HepG2 (cell line): ENCODE measurements at regions not wholly inside any gene's neighbourhood (a gene's known extent, or its start where the extent isn't known, plus 50 kb on each side); places are given as distances from the start of the nearest gene placed in this dataset.

Experiments used
- ZNF605 ChIP-seq: sonication (generic); formaldehyde crosslinking; IDR thresholded peaks from 2 replicates; pipeline ENCODE4 v1.8.0; 2022; ENCODE audit warnings: mild to moderate bottlenecking, missing genetic modification reagents
- ZSCAN30 ChIP-seq: sonication (generic); formaldehyde crosslinking; IDR thresholded peaks from 2 replicates; pipeline ENCODE4 v1.5.0; 2020; ENCODE audit warnings: mild to moderate bottlenecking, missing genetic modification reagents

- no peak for TF ChIP-seq ZSCAN30 (CRISPR knock-in tag)
- TF ChIP-seq ZNF605 (CRISPR knock-in tag): no peak
Measured at GRCh38 chr3:170778240-170779217, 91.5 kb downstream of the RPL22L1 start.
